ENCODE measurements at regions not wholly inside any gene's neighbourhood (a gene's known extent, or its start where the extent isn't known, plus 50 kb on each side); places are given as distances from the start of the nearest gene placed in this dataset.

DNA sequence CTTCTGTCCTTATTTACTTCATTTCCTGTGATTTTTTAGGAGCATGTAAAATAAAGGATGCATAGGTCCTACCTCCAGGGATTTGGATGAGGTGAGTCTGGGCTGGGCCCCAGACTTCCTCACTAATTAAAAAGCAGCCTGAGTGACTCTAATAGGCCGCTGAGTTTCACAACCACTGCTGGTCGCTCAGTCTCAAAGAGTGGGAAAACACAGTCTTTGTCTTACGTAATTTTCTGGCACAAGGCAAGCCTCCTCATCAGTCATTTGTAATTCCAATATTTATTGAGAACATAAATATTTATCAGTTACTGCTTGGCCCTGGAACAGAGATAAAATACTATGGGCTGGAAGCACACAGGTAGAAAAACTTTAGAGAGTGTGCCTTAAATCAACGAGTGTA lies 195.4 kb upstream of the RUNX1 start:
- TF ChIP-seq, protein P1, sequence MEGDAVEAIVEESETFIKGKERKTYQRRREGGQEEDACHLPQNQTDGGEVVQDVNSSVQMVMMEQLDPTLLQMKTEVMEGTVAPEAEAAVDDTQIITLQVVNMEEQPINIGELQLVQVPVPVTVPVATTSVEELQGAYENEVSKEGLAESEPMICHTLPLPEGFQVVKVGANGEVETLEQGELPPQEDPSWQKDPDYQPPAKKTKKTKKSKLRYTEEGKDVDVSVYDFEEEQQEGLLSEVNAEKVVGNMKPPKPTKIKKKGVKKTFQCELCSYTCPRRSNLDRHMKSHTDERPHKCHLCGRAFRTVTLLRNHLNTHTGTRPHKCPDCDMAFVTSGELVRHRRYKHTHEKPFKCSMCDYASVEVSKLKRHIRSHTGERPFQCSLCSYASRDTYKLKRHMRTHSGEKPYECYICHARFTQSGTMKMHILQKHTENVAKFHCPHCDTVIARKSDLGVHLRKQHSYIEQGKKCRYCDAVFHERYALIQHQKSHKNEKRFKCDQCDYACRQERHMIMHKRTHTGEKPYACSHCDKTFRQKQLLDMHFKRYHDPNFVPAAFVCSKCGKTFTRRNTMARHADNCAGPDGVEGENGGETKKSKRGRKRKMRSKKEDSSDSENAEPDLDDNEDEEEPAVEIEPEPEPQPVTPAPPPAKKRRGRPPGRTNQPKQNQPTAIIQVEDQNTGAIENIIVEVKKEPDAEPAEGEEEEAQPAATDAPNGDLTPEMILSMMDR (IDR thresholded peaks at IDR 0.05; ENCODE audit: low read depth, low read length, missing control alignments), result no peak
- no peak for DNase-seq (ENCODE audit: extremely low read depth, low read depth)
- H3K4me3 ChIP-seq (replicated peaks; ENCODE audit: low read depth, low read length), result no peak overlapping the region

- no peak for DNase-seq (ENCODE audit: extremely low read depth, low read depth)
- H3K4me3 ChIP-seq (replicated peaks; ENCODE audit: low read depth, low read length), result no peak overlapping the region
- TF ChIP-seq, protein P1 (IDR thresholded peaks at IDR 0.05; ENCODE audit: low read depth, low read length, missing control alignments), result no peak
Measured at GRCh38 chr21:35243171-35243570, 194.1 kb upstream of the RUNX1 start.

GRCh38 chr21:35239811-35240219 lies 190.7 kb upstream of the RUNX1 start:
- TF ChIP-seq, protein P1 (IDR thresholded peaks at IDR 0.05; ENCODE audit: low read depth, low read length, missing control alignments), result no peak
- no peak for DNase-seq (ENCODE audit: extremely low read depth, low read depth)
- H3K4me3 ChIP-seq (replicated peaks; ENCODE audit: low read depth, low read length), result no peak overlapping the region

GRCh38 chr21:35238119-35238518 lies 189.0 kb upstream of the RUNX1 start:
- DNase-seq (ENCODE audit: extremely low read depth, low read depth), result no peak
- H3K4me3 ChIP-seq (replicated peaks; ENCODE audit: low read depth, low read length), result no peak overlapping the region

GRCh38 chr21:35237287-35237686 lies 188.2 kb upstream of the RUNX1 start:
- DNase-seq (ENCODE audit: extremely low read depth, low read depth), result no peak
- TF ChIP-seq, protein P1 (IDR thresholded peaks at IDR 0.05; ENCODE audit: low read depth, low read length, missing control alignments), result no peak
- no peak overlapping the region for H3K4me3 ChIP-seq (replicated peaks; ENCODE audit: low read depth, low read length)

More at GRCh38 chr21:35238119-35238518, 189.0 kb upstream of the RUNX1 start:
- TF ChIP-seq, protein P1 (IDR thresholded peaks at IDR 0.05; ENCODE audit: low read depth, low read length, missing control alignments), result no peak

DNA sequence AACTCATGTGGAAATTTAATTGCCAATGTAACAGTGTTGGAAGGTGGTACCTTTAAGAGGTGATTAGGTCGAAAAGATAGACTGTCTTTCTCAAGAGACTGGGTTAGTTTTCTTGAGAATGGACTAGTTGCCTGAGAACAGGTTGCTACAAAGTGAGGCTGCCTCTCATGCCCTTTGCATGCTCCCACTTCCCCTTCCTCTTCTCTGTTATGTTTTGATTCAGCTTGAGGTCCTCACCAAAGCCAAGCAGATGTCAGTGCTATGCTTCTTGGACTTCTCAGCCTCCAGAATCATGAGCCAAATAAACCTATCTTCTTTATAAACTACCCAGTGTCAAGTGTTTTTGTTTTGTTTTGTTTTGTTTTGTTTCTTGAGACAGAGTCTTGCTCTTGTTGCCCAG lies 187.0 kb upstream of the RUNX1 start:
- no peak for DNase-seq (ENCODE audit: extremely low read depth, low read depth)
- TF ChIP-seq, protein P1 (IDR thresholded peaks at IDR 0.05; ENCODE audit: low read depth, low read length, missing control alignments), result no peak
- no peak overlapping the region for H3K4me3 ChIP-seq (replicated peaks; ENCODE audit: low read depth, low read length)

- no peak overlapping the region for H3K4me3 ChIP-seq (replicated peaks; ENCODE audit: low read depth, low read length)
- TF ChIP-seq, protein P1 (IDR thresholded peaks at IDR 0.05; ENCODE audit: low read depth, low read length, missing control alignments), result no peak
- no peak for DNase-seq (ENCODE audit: extremely low read depth, low read depth)
Measured at GRCh38 chr21:35234725-35235124, 185.6 kb upstream of the RUNX1 start.

Measured in HFF-Myc (cell line).